GM21717 (cell line): ENCODE measurements at regions not wholly inside any gene's neighbourhood (a gene's known extent, or its start where the extent isn't known, plus 50 kb on each side); places are given as distances from the start of the nearest gene placed in this dataset.

Experiments
- ATAC-seq: cut with Tn5 transposase; IDR thresholded peaks from one replicate; pipeline ENCODE4 v1.9.1; 2021; ENCODE audit warnings: mild to moderate bottlenecking, moderate library complexity; ENCODE audit not compliant: unreplicated experiment

- no peak for ATAC-seq
These were observed 771.5 kb downstream of the GALR1 start for GRCh38 chr18:78021196-78021595.

GRCh38 chr18:78031589-78031988 lies 781.9 kb downstream of the GALR1 start:
- no peak for ATAC-seq

- no peak for ATAC-seq
These were observed 782.3 kb downstream of the GALR1 start for GRCh38 chr18:78031991-78032390.

- no peak for ATAC-seq
These were observed 782.9 kb downstream of the GALR1 start for GRCh38 chr18:78032574-78032973.

- no peak for ATAC-seq
These were observed 785.1 kb downstream of the GALR1 start for GRCh38 chr18:78034755-78035154.

- no peak for ATAC-seq
These were observed 791.6 kb downstream of the GALR1 start for GRCh38 chr18:78041218-78041617.

- ATAC-seq = no peak
These were observed 797.0 kb downstream of the GALR1 start for GRCh38 chr18:78046631-78047030.

- no peak for ATAC-seq
These were observed 799.6 kb downstream of the GALR1 start for GRCh38 chr18:78049281-78049680.

GRCh38 chr18:78054801-78055200 lies 805.2 kb downstream of the GALR1 start:
- ATAC-seq = no peak

GRCh38 chr18:78056011-78056410 lies 806.4 kb downstream of the GALR1 start:
- ATAC-seq = no peak

- ATAC-seq = no peak
These were observed 820.4 kb downstream of the GALR1 start for GRCh38 chr18:78069784-78070664.

- ATAC-seq = no peak
These were observed 821.6 kb downstream of the GALR1 start for GRCh38 chr18:78071166-78071710.

GRCh38 chr18:78071776-78072175 lies 822.1 kb downstream of the GALR1 start:
- ATAC-seq = no peak

- no peak for ATAC-seq
These were observed 822.7 kb downstream of the GALR1 start for GRCh38 chr18:78072375-78072774.

- ATAC-seq = no peak
These were observed 823.6 kb downstream of the GALR1 start for GRCh38 chr18:78073275-78073674.

- ATAC-seq = no peak
These were observed 824.9 kb downstream of the GALR1 start for GRCh38 chr18:78074400-78075020.

- no peak for ATAC-seq
These were observed 830.4 kb downstream of the GALR1 start for GRCh38 chr18:78080081-78080480.

- no peak for ATAC-seq
These were observed 831.1 kb downstream of the GALR1 start for GRCh38 chr18:78080761-78081160.

GRCh38 chr18:78082816-78083215 lies 833.2 kb downstream of the GALR1 start:
- ATAC-seq = no peak

- no peak for ATAC-seq
These were observed 835.9 kb downstream of the GALR1 start for GRCh38 chr18:78085241-78086185.

GRCh38 chr18:78086931-78087330 lies 837.3 kb downstream of the GALR1 start:
- ATAC-seq = no peak
